ENCODE measurements at regions not wholly inside any gene's neighbourhood (a gene's known extent, or its start where the extent isn't known, plus 50 kb on each side); places are given as distances from the start of the nearest gene placed in this dataset.

DNA sequence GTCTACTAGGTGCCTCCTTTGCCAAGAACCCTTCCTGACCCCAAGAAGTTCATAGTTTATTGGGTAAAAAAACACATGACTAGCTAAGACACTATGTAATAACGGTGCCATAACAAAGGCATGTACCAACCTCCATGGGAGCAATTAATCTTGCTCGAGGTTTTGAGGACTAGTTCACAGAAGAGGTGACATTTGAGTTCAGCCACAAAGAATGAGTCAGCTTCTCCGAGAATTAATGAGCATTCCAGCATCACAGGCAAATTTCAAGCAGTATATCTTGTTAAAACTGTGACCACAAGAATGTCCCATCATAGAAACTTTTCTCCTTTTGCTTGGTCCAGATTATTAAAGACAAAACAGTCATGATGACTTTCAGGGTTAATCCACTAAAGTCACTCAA lies 113.0 kb upstream of the RAP1B start:
- POLR2A ChIA-PET = interaction anchor here (0.5 kb wide), 1 partner anchor 327 kb away, joined by 4 read pairs; no protein-coding TSS in a partner anchor
- H3K36me3 Mint-ChIP-seq (ENCODE audit: low read depth) = no peaks in the 10 kb centered on the region
- no peak overlapping the region for H3K27ac Mint-ChIP-seq
- peaks cover 10% of the 10 kb centered on the region for H3K4me1 Mint-ChIP-seq
- intact Hi-C loops (cut with micrococcal nuclease) = no loop called here
- TF ChIP-seq, protein P1, sequence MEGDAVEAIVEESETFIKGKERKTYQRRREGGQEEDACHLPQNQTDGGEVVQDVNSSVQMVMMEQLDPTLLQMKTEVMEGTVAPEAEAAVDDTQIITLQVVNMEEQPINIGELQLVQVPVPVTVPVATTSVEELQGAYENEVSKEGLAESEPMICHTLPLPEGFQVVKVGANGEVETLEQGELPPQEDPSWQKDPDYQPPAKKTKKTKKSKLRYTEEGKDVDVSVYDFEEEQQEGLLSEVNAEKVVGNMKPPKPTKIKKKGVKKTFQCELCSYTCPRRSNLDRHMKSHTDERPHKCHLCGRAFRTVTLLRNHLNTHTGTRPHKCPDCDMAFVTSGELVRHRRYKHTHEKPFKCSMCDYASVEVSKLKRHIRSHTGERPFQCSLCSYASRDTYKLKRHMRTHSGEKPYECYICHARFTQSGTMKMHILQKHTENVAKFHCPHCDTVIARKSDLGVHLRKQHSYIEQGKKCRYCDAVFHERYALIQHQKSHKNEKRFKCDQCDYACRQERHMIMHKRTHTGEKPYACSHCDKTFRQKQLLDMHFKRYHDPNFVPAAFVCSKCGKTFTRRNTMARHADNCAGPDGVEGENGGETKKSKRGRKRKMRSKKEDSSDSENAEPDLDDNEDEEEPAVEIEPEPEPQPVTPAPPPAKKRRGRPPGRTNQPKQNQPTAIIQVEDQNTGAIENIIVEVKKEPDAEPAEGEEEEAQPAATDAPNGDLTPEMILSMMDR (IDR thresholded peaks at IDR 0.05) = no peak
- H3K9me3 Mint-ChIP-seq = no peaks in the 10 kb centered on the region
- DNase-seq = no peak
- ATAC-seq (ENCODE audit: low read depth) = no peak
- H3K4me3 Mint-ChIP-seq = no peak overlapping the region
- peaks cover 11% of the 10 kb centered on the region for H3K27me3 Mint-ChIP-seq
- CTCF ChIA-PET = no interaction called here

DNA sequence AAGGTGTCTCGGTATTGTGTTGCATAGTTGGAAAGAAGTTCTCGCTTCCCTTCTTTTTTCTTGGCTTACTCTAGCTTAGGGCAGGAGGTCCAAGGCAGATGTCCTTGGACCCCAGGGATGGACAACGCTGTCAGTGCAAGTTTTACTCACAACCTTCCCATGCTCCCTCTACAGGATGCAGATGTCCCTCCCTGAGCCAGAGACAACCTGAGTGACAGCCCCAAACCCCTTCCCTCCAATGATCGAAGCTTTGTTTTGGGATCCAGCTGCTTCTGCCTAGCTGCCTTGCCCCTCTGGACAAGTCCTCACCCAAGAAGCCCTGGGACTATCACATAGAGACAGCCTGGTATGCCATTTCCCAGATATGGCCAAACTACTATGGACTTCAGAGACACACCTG lies 112.0 kb upstream of the RAP1B start:
- ChIA-PET POLR2A (no interaction called here), CTCF (no interaction called here)
- Mint-ChIP-seq H3K9me3 (no peaks in the 10 kb centered on the region), H3K4me1 (peaks cover 10% of the 10 kb centered on the region), H3K27ac (no peak overlapping the region), H3K27me3 (peaks cover 11% of the 10 kb centered on the region), H3K36me3 (ENCODE audit: low read depth) (no peaks in the 10 kb centered on the region), H3K4me3 (no peak overlapping the region)
- TF ChIP-seq, protein P1 (IDR thresholded peaks at IDR 0.05) = no peak
- ATAC-seq (ENCODE audit: low read depth) = no peak
- no peak for DNase-seq
- intact Hi-C loops (cut with micrococcal nuclease) = no loop called here

- H3K27ac Mint-ChIP-seq = no peak overlapping the region
- intact Hi-C loops (cut with micrococcal nuclease) = no loop called here
- no peaks in the 10 kb centered on the region for H3K9me3 Mint-ChIP-seq
- TF ChIP-seq, protein P1 (IDR thresholded peaks at IDR 0.05) = no peak
- CTCF ChIA-PET = interaction anchor here (0.8 kb wide), 1 partner anchor 141 kb away, joined by 3 read pairs; no protein-coding TSS in a partner anchor
- H3K4me1 Mint-ChIP-seq = peaks cover 10% of the 10 kb centered on the region
- H3K27me3 Mint-ChIP-seq = peaks cover 11% of the 10 kb centered on the region
- POLR2A ChIA-PET = no interaction called here
- no peak for DNase-seq
- no peaks in the 10 kb centered on the region for H3K36me3 Mint-ChIP-seq (ENCODE audit: low read depth)
- no peak for ATAC-seq (ENCODE audit: low read depth)
- H3K4me3 Mint-ChIP-seq = no peak overlapping the region
Observed at GRCh38 chr12:68499616-68500015, 111.1 kb upstream of the RAP1B start.

DNA sequence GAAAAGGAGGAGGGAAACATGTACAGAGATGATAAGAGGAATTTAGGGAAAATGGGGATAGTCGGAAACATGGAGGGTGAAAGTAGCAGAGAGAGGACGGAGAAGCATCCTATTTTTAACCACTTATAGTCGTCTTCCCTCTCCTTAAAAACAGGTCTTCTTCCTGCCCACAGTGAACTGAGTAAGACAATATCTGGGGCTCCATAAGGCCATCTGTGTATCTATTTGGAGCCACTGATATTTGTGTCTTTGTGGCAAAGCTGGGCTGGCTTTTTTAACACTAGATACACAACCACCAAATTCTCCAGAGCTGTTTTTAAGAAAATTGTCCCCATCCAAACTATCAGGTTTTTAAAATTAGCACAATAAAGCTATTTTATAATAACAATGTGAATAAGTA lies 109.5 kb upstream of the RAP1B start:
- ATAC-seq (ENCODE audit: low read depth) = no peak
- ChIA-PET POLR2A (interaction anchor here (0.6 kb wide), 1 partner anchor 1250 kb away, joined by 3 read pairs; no protein-coding TSS in a partner anchor), CTCF (no interaction called here)
- TF ChIP-seq, protein P1 (IDR thresholded peaks at IDR 0.05) = no peak
- Mint-ChIP-seq H3K27ac (no peak overlapping the region), H3K4me1 (peaks cover 16% of the 10 kb centered on the region), H3K4me3 (no peak overlapping the region), H3K27me3 (peaks cover 11% of the 10 kb centered on the region), H3K36me3 (ENCODE audit: low read depth) (no peaks in the 10 kb centered on the region), H3K9me3 (no peaks in the 10 kb centered on the region)
- DNase-seq = no peak
- intact Hi-C loops (cut with micrococcal nuclease) = no loop called here

DNA sequence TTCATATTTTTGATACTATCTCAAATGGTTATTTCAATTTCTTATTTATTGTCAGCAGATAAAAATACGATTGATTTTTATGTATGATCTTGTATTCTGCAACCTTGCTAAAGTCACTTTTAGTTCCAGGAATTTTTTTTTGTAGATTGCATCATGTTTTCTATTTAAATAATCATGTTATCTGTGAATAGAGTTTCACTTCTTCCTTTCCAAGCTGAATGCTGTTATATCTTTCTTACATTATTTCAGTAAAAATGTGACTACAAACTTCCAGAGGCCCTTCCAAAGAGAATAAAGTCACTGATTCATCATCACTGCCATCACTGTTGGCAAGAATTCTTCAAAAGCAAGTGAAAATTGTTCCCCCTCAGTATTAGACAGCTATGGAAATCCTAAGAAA lies 104.7 kb upstream of the RAP1B start:
- ChIA-PET CTCF (no interaction called here), POLR2A (interaction anchor here (0.8 kb wide), 1 partner anchor 162 kb away, joined by 4 read pairs; no protein-coding TSS in a partner anchor)
- intact Hi-C loops (cut with micrococcal nuclease) = no loop called here
- ATAC-seq (ENCODE audit: low read depth) (peak; percentile 10), DNase-seq (no peak)
- TF ChIP-seq, protein P1 (IDR thresholded peaks at IDR 0.05) = no peak
- H3K4me1 Mint-ChIP-seq = peaks cover 13% of the 10 kb centered on the region
- H3K4me3 Mint-ChIP-seq = no peak overlapping the region
- no peaks in the 10 kb centered on the region for H3K9me3 Mint-ChIP-seq
- H3K36me3 Mint-ChIP-seq (ENCODE audit: low read depth) = no peaks in the 10 kb centered on the region
- H3K27ac Mint-ChIP-seq = no peak overlapping the region
- H3K27me3 Mint-ChIP-seq = no peaks in the 10 kb centered on the region
